Endometrium (tissue), 2 donors: ENCODE measurements at regions not wholly inside any gene's neighbourhood (a gene's known extent, or its start where the extent isn't known, plus 50 kb on each side); places are given as distances from the start of the nearest gene placed in this dataset.
"Not testable (repeated sequence)": the region's sequence is repeated elsewhere in the genome, so short reads cannot be mapped to it uniquely, and the experiment has no call there.

Source experiments
- FAIRE-seq: peaks from 2 replicates; lab custom pipeline; 2012; peaks lifted over from hg19 to GRCh38; lab: Jason Lieb, UNC
- donor health status: control.
- donor health status: control.

DNA sequence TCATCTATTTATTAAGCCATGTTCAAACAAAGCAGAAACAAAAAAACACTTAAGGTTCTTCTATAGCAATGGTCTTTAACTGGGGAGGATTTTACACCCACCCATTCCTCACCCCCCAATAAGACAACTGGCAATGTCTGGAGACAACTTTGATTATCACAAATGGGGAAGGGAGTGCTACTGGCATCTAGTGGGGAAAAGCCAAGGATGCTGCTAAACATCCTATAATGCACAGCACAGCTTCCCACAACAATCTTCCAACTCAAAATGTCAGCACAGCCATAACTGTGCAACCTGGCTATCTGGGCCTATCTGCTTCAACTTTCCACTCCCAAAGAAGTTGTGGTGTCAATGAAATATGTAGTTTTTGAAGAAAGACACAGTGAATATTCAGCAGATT lies 1044.4 kb downstream of the CDH8 start:
- no peak for FAIRE-seq

DNA sequence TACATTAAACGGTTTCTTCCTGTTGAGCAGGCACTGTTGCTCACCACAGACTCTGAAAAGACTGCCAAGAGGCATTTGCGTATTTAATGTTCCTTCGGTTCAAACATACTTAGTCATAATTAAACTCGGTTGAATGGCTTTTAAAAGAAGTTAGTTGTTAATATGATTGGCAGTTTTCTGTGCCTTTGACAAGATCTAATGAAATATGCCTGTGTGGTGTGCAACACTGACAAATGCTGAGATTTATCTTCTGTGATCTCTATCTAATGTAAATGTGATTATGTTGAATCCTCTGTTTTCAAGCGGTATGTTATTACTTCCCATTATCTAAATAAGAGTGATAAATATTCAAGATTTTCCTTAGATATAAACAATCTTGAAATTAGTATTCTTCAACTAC lies 1046.6 kb downstream of the CDH8 start:
- no peak for FAIRE-seq

DNA sequence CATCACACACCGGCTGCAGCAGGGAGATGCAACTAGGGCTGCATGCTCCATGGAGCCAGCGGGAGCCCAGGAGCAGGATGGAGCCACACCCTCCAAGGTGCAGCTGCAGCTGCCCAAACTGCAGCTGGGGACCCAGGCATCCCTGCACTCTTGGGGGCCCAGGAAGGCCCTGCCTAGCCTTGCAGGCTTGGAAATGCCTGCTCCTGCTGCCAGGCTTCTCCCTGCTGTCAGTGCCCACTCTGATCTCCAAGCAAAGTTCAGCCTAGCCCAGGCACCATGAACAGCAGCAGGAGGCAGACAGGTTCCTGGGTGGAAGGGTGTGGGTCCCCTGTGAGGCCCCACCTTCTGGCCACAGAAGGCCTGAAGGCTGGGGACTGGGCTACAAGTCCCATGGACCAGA lies 1057.1 kb downstream of the CDH8 start:
- no peak for FAIRE-seq

DNA sequence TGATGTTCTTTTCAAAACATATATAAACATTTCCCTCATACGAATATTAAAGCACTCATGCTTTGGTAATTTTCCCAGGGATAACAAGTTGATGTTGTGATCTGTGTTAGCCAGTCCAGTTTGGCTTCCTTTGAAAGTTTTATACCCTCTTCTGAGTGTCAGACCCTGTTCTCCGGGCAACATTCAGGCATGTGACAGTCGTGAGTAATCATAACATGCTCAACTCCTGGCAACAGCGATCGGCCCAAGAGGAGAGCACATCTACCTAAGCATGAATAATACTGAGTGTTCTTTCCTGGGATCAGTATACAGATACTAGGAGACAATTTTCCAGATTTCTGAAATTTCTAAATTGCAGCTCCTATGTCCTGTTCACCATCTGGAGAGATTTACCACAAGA lies 1086.4 kb downstream of the CDH8 start:
- no peak for FAIRE-seq

DNA sequence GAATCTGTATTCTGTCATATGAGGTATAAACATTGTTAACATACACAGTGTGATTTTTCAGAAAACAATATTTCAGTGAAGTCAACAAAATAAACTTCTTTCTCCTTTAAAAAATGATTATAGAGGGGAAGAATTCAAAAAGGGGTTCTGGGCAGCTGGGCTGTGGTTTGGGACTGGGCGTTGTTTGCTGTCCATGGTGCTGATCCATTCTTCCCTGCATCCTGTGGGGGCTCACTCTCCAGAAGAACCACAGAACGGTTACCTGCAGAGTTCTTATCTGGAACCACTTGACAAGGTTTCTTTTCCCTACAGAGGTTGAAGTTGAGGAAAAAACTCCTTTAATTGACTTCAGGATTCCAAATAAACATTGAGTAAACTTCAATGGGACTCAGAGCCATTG lies 1091.0 kb downstream of the CDH8 start:
- FAIRE-seq = no peak

DNA sequence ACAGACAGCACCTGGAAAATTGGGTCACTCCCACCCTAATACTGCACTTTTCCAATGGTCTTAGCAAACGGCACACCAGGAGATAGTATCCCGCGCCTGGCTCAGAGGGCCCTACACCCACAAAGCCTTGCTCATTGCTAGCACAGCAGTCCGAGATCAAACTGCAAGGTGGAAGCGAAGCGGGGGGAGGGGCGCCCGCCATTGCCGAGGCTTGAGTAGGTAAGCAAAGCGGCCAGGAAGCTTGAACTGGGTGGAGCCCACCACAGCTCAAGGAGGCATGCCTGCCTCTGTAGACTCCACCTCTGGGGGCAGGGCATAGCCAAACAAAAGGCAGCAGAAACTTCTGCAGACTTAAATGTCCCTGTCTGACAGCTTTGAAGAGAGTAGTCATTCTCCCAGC lies 1100.0 kb downstream of the CDH8 start:
- not testable (repeated sequence) for FAIRE-seq

DNA sequence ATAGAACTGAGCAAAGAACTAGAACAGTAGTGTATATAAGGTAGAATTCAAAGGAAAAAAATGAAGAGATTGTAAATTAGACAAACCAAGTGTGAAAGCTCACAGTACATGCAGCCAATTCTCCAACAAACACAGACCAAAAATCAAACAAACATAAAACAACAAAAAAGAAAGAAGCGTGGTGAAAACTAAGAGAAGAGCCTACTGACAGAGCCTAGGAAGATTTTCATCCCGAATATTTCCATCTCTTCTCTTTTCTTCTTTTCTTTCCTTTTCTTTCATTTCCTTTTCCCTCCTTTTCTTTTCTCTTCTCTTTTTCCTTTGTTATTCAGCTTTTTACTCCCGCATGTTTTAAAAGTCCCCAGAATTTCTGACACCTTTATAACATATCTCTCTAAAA lies 1103.6 kb downstream of the CDH8 start:
- FAIRE-seq = no peak

DNA sequence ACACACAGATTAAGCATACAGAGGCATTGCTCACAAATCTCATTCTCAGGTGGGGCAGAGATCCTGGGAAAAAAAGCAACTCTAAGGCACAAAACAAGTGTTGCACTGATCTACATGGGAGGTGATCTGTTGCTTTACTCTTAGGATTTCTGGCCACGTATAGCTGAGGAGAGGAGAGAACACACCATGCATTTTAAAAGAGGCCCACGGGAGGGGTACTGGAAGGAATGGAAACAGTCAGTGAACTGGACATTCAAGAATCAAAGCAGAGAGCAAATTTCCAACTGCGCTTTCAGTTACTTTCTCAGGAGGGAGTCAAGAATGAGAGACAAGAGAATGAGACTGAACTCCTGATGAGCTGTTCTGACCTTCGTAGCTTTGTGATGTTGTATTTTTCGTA lies 1105.9 kb downstream of the CDH8 start:
- FAIRE-seq = no peak

DNA sequence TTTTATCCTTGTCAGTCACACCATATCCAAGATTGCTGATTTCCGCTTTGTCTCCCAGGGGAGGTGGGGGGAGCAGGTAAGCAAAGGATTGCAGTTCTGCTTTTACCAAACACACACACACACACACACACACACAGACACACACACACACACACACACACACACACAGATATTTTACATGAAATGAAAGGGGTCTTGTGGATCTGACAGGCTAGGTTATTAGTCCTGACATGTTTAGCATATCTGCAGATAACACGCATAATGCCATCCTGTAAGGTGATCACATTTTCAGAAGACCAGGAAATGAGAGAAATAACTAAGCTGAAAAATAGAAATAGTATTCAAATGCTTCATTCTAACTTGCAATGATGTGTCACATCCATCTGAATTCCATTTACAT lies 1113.3 kb downstream of the CDH8 start:
- FAIRE-seq = no peak

DNA sequence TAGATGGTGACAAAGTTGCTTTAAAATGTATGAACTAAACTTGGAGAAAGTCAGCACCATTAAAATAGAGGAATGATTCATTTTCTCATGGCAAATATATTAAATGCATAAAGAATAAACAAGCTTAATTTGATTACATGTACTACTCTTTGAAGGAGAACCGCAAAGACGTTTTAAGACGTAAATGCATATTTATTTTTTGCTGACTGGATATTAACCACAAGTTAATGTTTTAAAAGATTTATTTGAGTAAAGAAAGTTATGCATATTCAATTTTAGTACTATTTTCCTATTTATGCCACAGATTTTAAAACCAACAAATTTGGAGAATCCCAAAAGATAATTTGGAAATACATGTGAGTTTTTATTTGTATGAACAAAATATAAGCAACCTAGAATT lies 1121.9 kb downstream of the CDH8 start:
- FAIRE-seq = no peak

DNA sequence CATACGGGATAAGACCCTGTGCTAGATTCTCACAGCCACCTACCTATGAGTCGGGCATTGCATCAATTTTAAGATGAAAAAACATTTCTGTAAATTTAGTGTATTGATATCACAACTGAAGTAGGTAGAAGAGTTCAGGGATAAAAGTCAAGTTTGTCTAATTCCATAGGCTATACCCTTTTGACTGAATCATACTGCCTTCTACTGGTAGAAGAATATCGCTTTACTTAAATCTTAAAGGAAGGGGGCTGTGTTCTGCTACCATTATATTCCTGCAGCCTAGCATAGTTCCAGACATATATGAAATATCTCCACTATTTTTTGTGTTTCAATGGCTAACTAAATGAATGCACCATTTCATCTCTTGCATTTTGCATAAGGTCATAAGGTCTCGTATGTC lies 1128.6 kb downstream of the CDH8 start:
- no peak for FAIRE-seq

DNA sequence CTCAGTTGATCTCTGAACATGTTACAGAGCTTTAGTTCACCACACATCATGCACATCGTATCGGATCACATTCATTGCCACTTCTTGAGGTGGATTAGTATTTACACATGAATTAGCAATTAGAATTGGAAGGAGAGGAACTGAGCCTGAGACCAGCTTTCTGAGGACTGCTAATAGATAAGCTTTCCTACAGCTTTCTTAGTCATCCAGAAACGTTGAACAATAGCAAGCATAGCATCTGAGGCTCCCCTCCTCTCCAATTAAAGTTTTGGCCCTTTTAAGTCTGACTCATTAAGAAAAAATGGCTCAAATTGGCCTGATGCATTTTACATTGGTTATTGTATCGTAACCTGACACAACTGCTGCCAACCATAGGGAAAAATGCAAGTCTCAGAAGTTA lies 1130.4 kb downstream of the CDH8 start:
- no peak for FAIRE-seq

DNA sequence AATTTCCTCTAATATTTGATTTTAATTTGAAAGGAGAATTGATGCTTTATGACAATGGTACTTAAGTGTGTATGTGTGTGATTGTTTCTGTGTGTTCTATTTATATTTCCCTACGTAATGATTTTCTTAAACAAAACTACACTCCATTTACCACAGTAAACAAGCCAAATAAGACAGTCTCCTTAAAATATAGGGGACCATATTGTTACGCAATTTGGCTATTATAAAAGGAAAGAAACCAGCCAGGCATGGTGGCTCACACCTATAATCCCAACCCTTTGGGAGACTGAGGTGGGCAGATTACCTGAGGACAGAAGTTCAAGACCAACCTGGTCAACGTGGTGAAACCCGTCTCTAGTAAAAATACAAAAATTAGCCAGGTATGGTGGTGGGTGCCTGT lies 1134.1 kb downstream of the CDH8 start:
- no peak for FAIRE-seq

DNA sequence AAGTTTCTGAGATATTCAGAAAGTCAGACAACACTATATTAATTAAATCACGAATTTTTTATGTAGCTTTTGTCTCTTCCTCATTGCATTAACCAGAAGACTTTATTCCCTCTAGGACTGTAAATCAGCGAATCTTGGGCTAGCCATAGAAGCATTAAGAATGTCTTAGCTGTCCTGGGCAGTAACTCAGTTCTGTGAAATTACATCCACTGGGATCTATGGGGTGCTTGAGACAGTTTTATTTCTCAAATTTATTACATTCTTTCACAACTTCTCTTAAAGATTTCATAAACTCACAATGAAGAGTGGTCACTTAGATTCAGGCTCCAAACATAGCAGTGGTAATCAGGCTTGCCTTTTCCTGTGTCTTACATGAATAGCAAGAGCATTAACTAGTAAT lies 1153.4 kb downstream of the CDH8 start:
- FAIRE-seq = no peak

DNA sequence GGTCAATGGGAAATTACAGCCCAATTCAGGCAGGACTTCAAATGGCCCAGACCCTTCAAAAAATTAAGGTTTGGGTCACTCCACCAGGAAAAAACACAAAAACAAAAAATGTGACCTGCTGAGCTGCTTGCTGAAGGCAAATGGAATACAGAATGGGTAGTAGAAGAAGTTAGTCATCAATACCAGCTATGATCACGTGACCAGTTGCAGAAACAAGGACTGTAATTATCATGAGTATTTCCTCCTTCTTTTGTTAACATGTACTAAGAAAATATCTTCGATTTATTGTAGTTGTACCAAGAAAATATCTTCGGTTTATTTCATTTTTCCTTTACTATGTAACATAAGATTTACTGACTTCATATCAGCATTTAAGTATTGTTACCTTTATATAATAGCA lies 1183.6 kb downstream of the CDH8 start:
- FAIRE-seq = no peak

DNA sequence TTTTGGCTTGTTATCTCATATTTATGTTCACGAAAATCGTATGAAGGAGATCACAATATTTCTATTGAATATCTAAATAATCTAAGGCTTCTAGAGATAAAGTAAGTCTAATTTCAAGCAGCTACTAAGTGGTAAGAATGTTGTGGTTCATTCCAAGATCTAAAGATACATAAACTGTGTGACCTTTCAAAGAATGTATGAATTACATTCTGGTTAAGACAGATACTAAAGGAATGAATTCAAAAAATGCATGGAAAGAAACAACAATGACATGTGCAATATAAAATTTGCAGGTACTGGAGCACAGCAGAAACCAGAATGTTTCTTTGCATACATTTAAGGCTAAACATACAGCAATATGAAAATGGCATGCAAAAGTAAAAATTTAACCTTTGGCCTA lies 1214.6 kb downstream of the CDH8 start:
- FAIRE-seq = no peak

DNA sequence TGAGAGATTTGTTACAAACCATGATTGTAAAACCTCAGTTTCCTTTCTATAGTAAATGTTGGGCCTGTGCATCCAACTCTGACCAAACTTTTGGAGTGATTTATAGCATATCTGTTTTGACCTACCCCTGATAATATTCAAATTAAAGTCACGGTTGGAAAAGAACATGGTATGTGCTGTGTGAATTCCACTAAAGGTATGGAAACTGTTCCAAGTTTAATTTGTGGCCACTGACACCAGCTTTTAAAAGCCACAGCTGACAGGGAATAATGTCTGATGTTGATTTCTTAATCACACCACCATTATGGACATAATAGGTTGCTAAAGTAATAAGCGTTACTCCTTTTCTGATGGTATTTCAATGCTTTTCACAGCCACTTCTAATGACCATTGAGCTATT lies 1215.9 kb downstream of the CDH8 start:
- no peak for FAIRE-seq

DNA sequence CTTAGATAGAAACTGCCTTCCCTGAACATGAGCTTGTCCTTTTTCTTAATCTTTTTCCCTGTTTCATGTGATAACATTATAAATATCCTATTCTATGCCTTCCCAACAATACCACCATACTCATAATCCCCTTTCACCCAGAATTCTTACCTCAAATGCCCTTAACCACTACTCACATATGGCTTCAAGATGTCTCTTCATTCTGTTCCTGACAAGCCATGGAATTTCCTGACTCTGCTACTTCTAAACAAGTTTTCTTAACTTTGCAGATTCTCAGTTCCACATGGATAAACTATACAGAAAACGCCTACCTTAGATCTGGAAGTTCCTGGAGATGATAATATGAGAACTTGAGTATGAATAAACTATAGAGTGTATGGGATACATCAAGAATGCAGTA lies 1217.8 kb downstream of the CDH8 start:
- FAIRE-seq = no peak

DNA sequence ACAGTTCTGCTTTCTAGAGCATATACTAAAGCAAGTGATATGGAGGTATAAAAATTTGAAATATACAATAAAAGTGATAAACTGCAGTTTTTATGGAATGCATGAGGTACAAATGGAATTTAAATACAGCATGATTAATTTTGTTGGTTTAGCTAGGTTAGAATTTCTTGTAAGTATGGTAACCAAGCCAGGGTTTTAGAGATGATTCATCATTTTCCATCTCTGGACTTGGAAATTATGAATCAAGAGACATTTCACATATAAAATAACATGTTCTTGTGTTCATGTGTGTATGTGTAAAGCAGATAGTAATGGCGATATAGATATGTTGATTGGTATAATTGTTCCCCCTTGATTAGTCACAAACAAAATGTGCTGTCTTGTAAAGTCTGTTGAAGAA lies 1219.8 kb downstream of the CDH8 start:
- no peak for FAIRE-seq

DNA sequence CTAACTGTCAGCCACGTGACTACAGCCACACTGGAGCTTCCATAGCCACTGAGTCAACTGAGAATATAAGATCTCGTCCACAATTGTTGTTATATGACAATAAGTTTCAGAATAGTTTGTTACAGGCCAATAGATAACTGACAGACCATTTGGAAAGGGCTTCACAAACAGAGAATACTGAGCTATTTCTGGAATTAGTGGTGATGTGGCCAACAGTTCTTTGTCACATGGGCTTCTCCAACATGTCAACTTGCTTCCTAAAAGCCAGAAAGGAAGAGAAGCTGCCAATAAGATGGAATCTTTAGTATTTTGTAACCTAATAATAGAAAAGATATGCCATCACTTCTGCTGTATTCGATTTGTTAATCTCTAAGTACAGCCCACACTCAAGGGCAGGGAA lies 1220.4 kb downstream of the CDH8 start:
- no peak for FAIRE-seq

DNA sequence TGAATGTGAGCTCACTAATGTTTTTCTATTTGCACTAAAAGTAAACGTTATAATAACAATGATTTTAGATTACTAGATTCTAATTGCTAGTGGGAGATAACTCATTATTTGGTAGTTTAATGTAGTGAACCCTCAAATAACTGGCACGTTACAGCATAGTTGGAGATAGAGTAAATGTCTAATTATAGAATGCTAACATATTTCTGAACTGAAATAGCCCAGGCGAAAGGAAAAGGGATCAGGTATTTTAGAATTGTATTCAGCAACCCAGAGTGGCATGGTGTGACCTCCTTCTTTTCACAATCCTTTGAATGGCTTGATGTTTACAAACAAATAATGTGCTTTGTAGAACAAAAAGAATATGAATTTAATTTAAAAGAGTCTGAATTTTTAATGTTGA lies 1221.2 kb downstream of the CDH8 start:
- FAIRE-seq = no peak

DNA sequence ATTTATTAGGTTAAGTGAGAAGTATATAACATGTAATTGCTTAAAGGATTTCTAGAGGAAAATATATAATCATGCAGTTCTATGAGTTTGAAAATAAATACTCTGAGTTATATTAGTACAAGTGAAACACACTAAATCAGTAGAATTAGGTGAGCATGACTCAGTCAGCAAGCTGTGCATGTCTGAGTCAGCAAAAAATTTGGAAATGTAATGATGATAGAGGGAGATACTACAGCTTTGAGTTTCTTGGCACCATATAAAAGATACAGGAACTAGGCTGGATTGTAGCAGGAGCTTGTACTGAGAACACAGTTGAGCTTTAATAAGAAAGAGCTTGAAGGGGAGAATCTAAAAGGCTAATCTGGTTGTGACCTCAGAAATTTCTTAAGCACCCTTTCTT lies 1224.6 kb downstream of the CDH8 start:
- no peak for FAIRE-seq

DNA sequence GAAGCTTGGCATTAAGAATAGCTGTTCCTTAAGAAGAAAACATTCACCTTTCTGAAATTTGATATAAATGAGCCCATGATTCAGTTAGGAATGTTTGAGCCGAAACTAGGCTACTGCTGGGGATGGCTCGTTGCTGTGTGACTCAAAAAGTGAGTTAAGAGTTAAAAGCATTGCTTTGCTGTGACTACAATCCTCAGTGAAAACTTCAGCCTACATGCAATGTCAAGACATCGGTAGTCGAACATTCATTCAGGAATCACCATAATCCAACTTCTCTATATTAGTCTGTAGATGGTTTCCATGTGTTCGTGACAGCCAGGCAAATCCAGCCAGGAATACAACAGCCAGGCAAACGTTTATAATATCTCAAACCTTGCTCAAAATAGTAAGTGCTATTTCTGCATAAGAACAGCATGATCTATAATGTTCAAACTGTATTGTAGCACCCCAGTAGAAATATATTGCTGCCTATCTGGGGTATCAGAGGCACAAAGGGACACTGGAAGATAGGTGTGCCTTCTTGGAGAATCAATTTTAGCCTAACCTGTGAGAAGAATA lies 1225.1 kb downstream of the CDH8 start:
- no peak for FAIRE-seq

DNA sequence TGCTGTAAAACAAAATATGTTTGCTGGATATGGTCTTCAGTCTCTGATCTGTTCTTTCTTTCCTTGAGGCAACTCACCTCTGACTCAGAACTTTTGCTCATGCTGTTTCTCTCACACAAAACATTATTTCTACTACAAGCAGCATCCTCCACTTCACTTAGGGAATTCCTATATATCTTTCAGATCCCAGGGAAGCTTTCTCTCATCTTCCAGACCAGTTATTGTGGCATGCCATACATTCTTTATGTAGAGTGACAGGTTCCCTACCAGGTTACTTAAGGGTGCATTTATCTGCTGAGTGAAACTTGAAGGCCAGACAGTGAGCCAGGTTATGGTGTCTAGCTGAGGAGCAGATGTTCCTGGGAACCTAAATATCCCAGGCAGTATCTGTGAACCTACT lies 1226.0 kb downstream of the CDH8 start:
- FAIRE-seq = no peak

DNA sequence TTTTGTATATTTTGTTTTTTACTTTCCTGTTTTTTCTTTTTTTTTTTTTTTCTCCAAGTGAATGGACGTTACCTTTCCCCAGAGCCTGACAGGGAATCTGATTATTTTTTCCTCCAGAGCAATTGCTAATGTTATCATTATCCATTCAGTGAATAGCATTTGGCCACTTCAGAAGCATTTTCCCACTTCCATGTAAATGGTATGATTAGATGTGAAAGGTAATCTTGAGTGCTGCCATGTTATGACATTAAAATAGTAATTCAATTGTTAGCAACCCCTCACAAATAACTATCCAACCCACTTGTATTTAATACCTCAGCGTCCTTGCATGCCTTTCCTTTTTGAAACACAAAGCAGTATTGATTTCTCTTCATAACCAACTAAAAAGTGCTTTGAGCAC lies 1243.8 kb downstream of the CDH8 start:
- FAIRE-seq = no peak
